WTC11 (cell line): ENCODE measurements at regions not wholly inside any gene's neighbourhood (a gene's known extent, or its start where the extent isn't known, plus 50 kb on each side); places are given as distances from the start of the nearest gene placed in this dataset.

Experiments
- ATF2 ChIP-seq: sonication (generic); formaldehyde crosslinking; IDR thresholded peaks from 2 replicates; pipeline ENCODE4 v1.8.1; 2022; ENCODE audit warnings: low read depth, missing genetic modification reagents, borderline replicate concordance
- ATF6 ChIP-seq: sonication (generic); formaldehyde crosslinking; IDR thresholded peaks from 2 replicates; pipeline ENCODE4 v1.8.1; 2023; ENCODE audit warnings: mild to moderate bottlenecking, missing genetic modification reagents
- CREB1 ChIP-seq: sonication (generic); formaldehyde crosslinking; IDR thresholded peaks from 2 replicates; pipeline ENCODE4 v1.8.0; 2023; ENCODE audit warnings: mild to moderate bottlenecking, missing genetic modification reagents
- FOXP1 ChIP-seq: sonication (generic); formaldehyde crosslinking; IDR thresholded peaks from 2 replicates; pipeline ENCODE4 v1.8.0; 2022; ENCODE audit warnings: missing genetic modification reagents, mild to moderate bottlenecking, moderate library complexity, borderline replicate concordance
- IRF2 ChIP-seq: sonication (generic); formaldehyde crosslinking; IDR thresholded peaks from 2 replicates; pipeline ENCODE4 v1.8.0; 2022; ENCODE audit warnings: low read depth, missing genetic modification reagents, borderline replicate concordance
- NFYB ChIP-seq: sonication (generic); formaldehyde crosslinking; conservative IDR thresholded peaks from 2 replicates; pipeline ENCODE4 v1.8.0; 2022; ENCODE audit warnings: low read depth, missing genetic modification reagents
- TEAD4 ChIP-seq: sonication (generic); formaldehyde crosslinking; IDR thresholded peaks from 2 replicates; pipeline ENCODE4 v1.8.0; 2022; ENCODE audit warnings: mild to moderate bottlenecking, missing genetic modification reagents
- USF2 ChIP-seq: sonication (generic); formaldehyde crosslinking; IDR thresholded peaks from 2 replicates; pipeline ENCODE4 v1.8.1; 2023; ENCODE audit warnings: mild to moderate bottlenecking, missing genetic modification reagents, moderate library complexity
- ZSCAN18 ChIP-seq: fragments of 250-450 bp; sonication (Bioruptor Pico); IDR thresholded peaks from 2 replicates; pipeline ENCODE4 v2.1.2; 2022; ENCODE audit warnings: mild to moderate bottlenecking, moderate library complexity
- TF ChIP-seq, protein P1 (sequence below): fragments of 200-600 bp; IDR thresholded peaks from 2 replicates; pipeline ENCODE4 v1.8.0; 2022; ENCODE audit warnings: antibody characterized with exemption

DNA sequence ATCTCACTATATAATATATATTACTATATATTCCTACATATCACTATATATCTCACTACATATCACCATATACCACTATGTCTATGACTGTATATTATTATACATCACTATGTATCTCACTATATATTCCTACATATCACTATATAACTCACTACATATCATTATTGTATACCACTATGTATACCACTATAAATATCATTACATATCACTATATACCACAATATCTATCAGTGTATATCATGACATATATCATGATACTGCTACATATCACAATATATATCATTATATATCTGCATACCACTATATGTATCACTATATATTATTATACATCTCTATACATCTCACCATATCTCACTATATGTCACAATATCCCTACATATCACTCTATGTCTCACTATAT lies 121.5 kb downstream of the ASCL4 start:
- TF ChIP-seq, protein P1, sequence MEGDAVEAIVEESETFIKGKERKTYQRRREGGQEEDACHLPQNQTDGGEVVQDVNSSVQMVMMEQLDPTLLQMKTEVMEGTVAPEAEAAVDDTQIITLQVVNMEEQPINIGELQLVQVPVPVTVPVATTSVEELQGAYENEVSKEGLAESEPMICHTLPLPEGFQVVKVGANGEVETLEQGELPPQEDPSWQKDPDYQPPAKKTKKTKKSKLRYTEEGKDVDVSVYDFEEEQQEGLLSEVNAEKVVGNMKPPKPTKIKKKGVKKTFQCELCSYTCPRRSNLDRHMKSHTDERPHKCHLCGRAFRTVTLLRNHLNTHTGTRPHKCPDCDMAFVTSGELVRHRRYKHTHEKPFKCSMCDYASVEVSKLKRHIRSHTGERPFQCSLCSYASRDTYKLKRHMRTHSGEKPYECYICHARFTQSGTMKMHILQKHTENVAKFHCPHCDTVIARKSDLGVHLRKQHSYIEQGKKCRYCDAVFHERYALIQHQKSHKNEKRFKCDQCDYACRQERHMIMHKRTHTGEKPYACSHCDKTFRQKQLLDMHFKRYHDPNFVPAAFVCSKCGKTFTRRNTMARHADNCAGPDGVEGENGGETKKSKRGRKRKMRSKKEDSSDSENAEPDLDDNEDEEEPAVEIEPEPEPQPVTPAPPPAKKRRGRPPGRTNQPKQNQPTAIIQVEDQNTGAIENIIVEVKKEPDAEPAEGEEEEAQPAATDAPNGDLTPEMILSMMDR, result no peak
- TF ChIP-seq USF2 (CRISPR knock-in tag) (no peak), ATF6 (CRISPR knock-in tag) (no peak), NFYB (CRISPR knock-in tag) (no peak), CREB1 (CRISPR knock-in tag) (no peak), ZSCAN18 (CRISPR knock-in tag) (no peak), IRF2 (CRISPR knock-in tag) (no peak), FOXP1 (CRISPR knock-in tag) (no peak), ATF2 (no peak), TEAD4 (no peak)
